ENCODE measurements at regions not wholly inside any gene's neighbourhood (a gene's known extent, or its start where the extent isn't known, plus 50 kb on each side); places are given as distances from the start of the nearest gene placed in this dataset.

DNA sequence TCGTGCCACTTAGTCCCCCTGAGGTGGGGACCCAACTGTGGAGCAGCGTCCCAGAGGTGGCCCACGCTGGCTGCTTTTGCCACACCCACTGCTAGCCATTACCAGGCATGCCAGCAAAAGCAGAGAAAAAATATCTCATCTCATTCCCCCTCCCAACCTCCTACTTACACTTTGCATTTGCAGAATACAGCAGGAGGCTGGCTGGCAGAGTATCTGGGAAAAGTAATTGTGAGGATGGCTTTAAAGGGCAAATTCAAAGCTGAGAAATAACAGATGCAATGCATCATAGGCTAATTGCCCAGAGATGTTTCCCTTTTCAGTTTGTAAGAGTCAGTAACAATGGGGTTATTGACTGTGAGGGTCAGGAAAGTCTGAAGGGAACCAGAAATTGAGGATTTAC, 438.1 kb upstream of the DSEL start:
- DNase-seq: no peak

DNA sequence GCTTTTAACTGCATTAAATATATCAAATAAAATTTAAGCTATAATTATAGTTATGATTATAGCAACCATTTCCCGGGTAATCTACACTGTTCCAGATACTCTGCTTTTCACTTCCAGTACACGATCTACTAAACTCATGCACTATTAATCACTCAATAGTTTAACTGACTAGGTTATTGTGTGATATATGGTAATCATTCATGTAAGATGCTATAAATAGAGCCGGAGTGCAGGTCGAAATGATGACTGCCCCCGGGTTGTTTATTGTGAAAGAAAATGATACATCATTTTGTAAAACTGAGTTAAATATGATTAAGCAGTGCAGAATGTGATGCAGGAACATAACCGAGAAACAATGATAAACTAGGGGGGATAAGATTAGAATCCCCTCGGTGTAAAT, 434.6 kb upstream of the DSEL start:
- DNase-seq: no peak

DNA sequence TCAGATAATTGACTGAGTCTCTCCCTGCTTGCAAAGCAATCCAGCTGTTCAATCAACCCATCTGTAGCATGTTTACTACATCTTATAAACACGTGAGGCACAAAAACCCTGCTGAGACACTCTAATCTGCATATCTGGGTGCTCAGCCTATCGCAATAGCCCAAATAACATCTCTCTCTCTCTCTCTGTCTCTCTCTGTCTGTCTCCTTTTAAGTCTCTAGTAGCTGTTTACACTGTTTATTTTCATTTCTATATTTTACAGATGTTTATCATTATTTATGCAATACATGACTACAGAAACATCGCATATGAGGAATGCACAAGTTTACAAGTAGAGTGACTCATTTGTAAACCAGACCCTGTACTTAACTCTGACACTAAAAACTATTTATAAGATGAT, 422.1 kb upstream of the DSEL start:
- no peak for DNase-seq

DNA sequence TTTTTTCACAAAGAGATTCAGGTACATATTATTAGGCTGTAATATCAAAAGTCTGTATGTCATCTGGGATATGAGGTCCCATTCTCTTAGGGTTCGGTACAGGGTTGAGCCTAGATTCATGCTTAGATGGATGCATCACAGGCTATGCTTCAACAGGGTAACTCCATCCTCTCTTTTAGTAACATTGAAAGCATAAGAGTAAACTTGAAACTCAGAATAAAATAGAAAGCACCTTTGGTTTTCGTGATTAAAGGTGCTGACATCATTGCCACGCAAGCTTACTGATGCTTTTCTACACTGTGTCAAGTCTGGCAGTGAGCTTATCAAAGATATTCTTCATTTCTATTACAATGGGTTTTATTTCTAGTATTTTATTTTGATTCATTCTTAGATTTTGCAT, 419.1 kb upstream of the DSEL start:
- DNase-seq: no peak

DNA sequence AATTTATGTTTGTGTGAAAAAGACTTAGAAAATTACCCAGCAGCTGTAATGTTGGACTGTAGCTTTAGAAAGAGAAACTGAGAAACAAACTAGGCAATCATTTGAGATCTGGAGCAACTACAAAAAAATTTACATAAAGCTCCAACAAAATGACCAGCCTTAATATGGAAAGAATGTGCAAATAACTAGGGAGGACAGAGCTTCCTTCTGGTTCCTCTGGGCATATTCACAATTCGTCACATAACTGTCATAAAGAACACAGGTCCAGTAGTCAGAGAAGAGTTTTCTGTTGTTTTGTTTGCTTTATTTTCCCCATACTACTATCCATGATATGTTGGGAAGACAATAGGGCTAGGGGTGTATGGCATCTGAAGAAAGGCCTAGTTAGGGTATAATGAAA, 416.8 kb upstream of the DSEL start:
- DNase-seq: no peak

DNA sequence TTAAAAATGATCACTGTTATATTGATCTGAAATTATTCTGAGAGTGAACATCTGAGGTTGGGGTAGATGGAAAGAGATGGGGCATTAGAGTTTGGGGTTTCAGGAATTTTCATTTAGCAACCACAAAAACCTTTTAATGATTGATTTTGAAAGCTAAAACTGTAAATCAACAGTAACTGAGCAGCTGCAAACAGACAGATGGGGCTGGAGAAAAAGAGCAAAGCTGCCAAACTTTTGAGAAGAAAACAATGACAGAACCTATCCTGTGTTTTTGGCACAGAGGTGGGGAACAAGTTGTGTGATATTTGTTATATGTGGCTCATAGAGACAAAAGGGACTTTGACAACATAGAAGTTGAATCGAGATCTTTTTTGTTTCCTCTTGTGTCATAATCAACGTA, 415.8 kb upstream of the DSEL start:
- DNase-seq: no peak

DNA sequence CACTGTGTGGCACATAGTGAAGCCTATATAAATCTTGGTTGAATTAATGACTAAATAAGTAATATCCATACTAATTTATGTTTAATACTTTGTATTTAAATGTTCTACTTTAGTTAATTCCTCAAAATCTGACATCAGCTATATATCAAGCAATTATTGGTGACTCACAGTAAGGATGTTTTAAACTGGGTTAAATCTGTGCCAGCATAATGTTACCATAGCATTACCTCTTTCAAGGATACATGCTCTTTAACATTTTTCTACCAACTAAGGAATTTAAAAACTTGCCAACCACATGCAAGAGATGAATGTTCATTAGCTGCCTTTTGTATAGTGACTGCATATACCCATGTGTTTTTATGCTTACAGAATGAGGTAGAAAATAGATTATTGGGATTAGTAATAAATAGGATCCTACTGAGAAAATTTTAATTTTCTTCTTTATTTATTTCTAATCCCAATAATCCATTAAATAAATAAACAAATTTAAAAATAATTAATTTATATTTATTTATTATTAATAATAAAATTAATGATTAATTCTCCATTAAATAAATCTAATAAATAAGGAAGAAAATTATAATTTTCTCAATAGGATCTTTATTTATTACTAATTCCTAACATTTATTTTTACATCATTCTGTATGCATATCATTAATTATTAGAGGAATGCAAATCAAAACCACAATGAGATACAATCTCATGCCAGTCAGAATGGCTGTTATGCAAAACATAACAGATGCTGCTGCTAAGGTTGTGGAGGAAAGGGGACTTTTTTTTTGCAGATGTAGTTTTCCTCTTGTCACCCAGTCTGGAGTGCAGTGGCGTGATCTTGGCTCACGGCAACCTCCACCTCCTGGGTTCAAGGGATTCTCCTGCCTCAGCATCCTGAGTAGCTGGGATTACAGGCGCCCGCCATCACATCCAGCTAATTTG, 410.7 kb upstream of the DSEL start:
- DNase-seq: no peak

DNA sequence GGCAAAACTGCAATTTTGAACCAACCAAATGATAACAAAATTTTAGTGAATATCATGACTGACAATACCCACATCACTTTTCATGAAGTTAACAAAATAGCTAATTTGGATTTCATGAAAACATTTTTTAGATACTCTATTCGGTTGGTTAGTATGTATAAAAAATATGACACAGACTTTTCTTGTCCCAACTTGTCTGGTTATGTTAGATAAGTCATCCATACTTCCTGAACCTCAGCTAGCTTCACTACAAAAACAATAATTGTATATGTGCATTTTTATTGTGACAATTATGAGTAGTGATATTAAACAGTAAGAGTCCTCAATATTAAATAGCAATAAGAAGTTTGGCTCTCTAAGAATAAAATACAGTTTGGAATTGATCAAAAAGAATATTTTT, 408.1 kb upstream of the DSEL start:
- DNase-seq: no peak

DNA sequence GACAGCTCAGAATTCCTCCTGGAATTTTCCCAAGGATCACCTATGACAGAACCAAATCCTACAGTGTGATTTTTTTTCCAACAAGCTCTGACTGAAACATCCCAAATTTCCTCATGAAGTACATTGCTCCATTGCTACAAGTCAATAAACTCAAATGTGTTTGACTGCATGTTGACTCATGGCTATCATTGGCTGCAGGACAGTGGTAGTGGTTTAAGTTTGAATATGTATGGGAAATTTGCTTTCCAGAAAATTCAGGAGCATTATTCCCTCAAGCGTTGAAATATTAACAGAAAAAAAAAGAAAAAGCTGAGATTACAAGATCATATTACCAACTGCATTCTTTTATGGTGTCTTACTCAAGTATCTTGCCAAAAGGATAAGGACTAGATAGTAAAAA, 402.8 kb upstream of the DSEL start:
- no peak for DNase-seq

DNA sequence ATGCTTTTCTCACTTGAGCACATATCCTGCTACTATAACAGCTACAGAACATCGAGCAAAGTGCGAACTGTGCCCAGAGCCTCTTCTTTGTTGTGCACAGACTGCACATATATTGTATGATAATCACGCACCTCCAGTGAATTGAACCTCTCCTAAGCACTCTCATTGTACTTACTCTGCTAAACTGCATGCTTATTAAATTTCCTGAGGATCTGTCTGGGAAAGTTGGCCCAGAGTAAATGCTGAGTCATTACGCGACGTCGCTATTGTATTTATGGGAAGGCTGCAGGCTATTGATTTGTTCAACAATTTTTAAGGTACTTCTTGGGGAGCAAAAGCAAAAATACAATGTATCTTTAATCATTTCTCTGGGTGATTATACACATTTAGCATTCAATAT, 399.6 kb upstream of the DSEL start:
- no peak for DNase-seq

DNA sequence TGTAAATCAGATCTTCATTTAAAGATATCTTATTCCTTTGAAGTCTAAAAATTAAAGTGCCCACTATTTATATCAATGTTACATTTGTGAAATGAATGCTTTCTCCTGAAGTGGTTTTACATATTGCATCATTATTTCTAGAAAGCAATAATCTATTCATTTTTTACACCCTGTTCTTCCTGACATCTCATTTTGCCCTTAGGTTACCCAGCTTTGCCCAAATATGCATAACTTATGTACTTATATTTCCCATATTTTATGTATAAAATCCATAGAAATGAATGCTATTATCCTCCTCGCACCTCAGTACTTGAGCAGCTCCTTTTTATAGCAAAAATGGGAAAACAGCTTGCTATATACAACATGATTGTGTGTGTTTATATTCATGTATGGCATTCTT, 396.5 kb upstream of the DSEL start:
- no peak for DNase-seq

DNA sequence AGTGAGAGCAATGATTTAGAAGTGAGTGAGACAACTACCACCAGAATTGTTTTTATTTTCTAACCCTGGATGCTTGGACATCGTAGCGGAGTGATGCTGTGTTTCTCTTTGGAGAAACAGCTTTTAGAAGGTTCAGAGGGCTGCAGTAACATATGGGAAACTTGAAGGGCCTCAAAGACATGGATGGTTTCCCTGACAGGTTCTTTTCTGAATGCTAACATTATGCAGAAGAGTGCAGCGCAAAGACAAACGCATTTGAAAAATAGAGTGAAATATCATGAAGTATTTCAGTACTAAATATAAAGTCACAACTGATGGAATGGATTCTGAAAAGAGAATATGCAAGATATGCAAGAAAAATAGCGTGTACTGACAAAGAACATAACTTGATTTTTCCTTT, 385.1 kb upstream of the DSEL start:
- no peak for DNase-seq

DNA sequence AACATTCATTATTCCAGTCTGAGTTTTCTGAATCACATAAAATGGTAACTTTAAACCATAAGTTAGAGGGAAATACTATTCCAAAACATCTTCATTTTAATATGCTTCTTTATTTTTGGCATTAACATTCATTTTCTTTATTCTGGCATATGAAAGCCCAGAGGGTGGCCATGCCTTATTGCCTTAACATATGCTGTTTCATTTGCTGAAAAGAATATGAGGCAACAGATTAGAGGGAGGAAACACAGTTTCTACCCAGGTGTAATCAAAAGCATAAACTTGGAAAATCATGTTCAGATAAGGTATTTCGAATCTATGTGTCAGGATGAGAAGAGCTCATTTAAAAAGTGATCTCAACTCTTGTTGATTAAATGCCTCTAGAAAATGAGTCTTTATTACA, 379.9 kb upstream of the DSEL start:
- DNase-seq: no peak

DNA sequence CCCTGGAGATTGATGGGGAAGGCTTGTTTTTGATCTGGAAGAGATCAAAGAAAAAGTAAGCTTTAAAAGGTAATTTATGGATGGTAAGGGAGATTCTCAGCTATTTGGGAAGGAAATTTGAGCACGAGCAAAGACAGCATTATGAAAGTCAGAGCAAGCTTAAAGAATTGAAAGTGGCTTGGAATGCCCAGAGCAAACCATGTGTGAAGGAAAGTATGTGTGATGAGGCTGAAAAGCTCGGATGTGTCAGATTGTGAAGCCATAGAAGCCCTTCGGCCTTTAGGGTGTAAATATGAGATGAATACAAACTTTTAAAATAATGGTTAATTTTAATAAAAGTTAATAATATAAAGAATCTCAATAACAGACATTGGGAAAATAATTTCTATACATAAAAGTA, 377.4 kb upstream of the DSEL start:
- DNase-seq: no peak

DNA sequence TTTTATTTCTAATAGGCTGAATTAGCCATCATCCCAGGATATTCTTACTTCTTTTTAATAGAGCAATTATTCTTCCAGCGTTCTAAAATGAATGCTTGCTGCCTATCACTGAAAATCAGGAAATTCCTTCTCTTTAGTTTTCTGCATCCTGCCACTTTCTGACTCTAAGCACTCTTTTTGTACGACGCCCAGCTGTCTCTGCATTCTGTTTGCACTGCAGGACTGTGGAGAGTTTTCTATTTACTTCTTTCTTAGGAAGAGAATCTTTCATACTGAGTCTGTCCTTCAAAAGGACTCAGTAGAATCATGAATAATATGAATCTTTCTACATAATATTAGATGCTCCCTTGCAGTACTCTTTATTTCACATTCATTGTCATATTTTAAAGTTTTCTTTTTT, 360.4 kb upstream of the DSEL start:
- no peak for DNase-seq

DNA sequence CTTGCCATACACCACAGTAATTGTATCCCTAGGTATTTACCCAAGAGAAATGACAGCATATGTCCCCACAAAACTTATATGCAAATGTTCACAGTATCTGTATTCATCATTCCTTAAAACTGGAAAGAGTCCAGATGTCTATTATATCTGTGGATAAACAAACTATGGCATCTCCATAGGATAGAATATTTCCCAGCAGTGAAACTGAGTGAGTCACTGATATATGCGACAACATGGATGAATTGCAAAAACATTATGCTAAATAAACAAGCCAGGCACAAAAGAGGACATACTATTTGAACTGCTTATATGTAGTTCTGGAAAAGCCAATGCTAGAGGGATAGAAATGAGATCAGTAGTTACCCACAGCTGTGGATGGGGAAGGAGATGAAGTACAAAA, 359.4 kb upstream of the DSEL start:
- DNase-seq: no peak

DNA sequence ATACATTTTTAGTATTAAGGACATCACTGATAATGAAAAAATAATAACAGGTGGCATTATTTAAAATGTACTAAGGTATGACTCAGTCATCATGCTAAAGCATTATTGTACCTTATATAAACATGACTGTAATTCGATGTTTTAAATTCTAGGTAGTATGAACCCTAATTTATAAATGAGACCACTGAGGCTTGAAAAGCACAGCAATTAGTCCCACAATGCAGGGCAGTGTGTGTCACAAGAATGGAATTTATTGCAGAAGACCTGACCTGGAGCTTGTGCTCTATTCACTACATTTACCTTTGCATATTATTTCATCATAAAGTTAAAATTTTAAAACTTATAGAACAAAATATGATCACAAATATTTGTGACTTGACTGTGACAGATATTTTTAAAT, 358.5 kb upstream of the DSEL start:
- no peak for DNase-seq

DNA sequence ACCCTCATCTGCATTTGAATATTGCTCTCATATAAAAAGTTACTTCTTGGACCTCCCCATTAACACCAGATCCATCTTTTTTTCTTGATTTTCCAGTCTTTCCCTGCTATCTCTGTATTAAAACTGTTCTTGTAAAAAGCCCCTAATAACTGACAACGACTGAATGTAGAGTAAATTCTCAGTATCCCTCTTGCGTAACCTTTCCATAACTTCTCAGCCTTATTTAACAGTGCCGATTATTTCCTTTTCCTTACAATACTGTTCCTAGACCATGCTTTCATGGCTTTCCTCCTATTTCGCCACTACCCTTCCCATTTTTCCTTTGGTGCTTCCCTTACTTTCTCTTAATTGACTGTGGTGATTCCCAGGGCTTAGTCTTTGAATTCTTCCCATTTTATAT, 348.9 kb upstream of the DSEL start:
- no peak for DNase-seq

DNA sequence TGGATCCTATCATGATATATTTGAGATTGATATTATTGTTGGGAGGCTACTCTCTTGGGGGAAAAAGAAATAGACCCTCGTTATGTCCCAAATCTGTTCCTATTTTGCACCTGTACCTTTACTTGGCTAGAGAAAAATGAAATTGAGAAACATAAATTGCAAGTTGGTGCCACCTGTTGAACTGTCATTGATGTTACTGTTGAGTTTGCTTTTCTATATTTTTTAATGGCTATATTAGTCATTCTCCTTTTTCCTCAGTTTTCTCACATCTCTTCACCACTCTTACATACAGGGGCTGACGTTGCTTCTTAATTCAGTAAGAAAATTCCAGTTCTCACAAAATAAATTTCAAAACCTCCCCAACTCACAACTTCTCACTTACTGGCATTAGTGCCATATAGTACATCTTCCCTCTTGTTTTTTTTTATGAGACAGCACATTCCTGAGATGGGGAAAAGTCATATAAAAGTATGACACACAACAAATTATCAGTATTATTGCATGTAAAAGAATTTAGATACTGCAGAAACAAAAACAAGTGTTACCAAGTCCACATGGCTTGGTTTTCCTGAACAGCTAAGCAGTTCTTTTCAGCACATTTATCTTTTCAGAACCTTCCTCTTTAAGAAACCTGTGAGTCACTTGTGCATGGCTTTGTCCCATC, 348.3 kb upstream of the DSEL start:
- DNase-seq: no peak

DNA sequence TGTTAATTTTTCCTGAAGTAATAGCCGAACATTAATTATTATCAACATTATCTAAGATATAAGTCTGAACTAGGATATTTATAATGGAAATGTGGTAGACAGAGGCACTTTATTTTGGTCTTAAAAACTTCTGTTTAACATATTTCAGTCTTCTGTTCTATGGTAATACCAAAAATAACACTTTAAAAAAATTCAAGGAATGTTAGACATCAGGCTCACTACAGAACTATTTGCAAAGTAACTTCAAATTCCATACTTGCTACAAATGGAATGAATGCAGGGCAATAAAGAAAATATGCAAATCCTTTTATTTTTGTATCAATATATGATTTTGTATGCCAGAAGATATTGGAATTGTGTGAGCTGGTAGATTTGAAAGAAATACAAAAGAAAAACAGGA, 345.5 kb upstream of the DSEL start:
- no peak for DNase-seq

DNA sequence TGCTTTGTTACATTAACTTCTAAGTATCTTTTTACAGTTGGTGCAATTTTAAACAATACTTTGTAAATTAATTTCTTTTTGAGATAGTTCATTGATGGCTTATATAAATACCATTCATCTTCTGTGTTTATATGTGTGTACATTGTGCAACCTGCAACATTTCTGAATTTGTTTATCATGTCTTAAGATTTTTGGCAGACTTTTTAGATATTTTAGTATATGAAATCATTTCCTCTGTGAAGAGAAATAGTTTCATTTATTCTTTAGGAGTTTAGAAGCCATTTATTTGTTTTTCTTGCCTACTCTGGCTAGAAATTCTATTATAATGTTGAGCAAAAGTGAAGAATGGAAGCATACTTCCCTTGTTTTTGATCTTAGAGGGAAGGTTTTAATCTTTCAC, 337.8 kb upstream of the DSEL start:
- no peak for DNase-seq

DNA sequence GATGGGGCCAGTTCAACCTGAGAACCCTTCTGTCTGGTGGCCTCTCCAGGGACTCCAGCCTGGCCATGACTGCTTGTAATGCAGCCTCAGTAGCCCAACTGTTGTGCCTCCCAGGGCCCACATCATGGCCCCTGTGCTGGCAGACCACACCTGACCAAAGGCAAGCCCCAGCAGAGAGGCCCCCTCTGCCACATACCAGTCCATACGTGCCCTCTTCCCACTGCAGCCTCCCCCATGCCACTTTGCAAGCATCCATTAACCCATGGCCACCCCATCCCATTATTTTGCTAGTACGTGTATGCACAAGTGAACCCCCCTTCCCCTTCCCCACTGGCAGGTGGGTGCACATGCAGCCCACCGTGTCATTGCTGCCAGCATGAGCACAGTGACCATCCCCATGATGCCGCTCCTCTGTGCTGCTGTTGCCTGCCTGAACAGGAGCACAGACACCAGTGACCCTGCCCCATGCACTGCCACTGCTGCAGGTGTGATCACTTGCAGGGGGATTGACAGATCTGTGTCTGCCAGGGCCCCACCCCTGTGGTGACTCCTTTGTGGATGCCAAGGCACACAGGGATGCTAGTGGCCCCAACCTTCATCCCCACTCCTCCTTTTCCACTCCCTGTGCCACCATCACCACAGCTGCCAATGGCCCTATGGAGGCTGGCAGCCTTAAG, 330.0 kb upstream of the DSEL start:
- DNase-seq: no peak

DNA sequence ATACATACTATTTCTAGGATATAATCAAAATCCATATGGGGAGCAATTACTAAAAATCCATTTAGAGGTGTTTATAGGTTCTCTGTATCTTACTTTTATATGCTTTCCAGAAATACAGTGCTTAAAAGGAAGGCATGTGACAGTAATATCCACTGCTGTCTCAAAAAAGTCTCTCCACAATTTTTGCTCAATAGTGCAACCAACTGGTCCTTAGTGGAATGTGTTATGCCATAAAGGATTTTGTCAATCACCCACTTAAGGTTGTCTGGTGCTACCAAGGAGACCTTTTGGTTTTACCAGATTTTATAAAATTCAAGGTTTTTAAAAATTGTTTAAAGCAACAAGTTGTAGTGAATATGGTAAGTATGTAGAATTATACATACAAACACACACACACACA, 328.5 kb upstream of the DSEL start:
- DNase-seq: no peak

DNA sequence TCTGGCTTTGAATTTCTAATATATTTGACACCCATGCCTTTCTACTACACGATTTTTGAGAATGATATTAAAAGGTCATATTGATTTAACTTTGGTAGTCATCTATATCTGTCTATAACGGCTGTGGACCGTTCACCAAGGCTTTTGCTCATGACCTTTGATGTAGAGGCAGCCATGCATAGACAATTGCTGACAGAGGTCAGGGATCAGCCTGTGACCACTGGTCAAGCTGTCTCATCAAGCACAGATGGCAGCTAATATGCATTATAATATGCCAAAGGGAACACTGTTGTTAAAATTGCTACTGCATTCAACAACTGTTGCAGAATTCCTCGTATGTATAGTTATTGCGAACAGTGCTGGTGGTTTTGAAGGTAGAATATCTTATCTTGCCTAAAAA, 323.9 kb upstream of the DSEL start:
- no peak for DNase-seq

Measured in stimulated activated CD4-positive, alpha-beta T cell treated with anti-CD3 and anti-CD28 coated beads, Interleukin-2, amount 100 ng/mL, for 24 hours (primary cell).